ENCODE measurements at regions not wholly inside any gene's neighbourhood (a gene's known extent, or its start where the extent isn't known, plus 50 kb on each side); places are given as distances from the start of the nearest gene placed in this dataset.

DNA sequence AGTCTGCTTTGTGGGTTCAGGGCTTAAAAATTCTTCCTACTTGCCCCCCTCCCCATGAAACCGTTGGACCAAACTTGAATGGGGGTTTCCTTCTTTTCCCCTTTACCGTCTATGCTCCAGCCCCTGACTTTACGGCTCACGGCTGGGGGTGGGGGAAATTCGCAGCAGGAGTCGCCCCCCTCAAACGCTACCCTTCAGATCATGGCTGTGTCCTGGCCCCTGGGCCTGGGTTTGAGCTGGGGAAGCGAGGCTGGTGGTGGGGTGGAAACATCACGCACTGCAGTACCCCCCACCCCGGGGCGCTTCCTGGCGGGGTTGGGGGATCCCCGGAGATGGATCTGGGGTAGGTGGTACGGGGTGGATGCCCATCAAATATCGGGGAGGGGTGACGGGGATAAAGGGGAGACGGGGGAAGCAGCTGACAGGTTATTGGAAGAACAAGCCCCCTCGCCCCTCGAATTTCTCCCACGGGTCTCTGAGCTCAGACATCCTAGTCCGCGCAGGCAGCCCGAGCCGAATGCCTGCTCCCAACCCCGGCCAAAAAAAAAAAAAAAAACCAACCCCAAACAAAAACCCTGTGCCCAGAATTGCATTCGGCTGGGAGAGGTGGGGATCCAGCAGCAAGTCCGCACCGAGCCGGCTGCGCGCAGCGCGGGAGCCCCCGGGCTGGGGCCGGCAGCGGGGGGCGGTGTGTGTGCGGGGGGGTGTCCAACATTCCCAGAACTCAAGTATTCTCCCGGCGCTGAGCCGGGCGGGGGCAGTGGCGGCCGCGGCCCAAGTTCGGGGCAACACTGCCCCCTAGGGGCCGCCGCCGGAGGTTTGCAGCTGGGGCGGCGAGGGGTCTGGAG, 59.0 kb upstream of the ACOT11 start (continued):
- TF ChIP-seq YY1 (IDR thresholded peaks at IDR 0.05; ENCODE audit: borderline replicate concordance in 1 of 3, control insufficient read depth in 1 of 3, extremely low read depth in 1 of 3, insufficient read depth in 3 of 3, insufficient read length in 1 of 3, insufficient replicate concordance in 2 of 3, low read depth in 1 of 3, low read length in 2 of 3), result peak in 2 of 3 experiments; percentile 58 to 64
- TF ChIP-seq JUNB (CRISPR knock-in tag; conservative IDR thresholded peaks at IDR 0.05), result no peak
- TF ChIP-seq DDX20 (tag; IDR thresholded peaks at IDR 0.05; ENCODE audit: low read depth), result no peak
- no peak for TF ChIP-seq NCOA2 (IDR thresholded peaks at IDR 0.05; ENCODE audit: partially characterized antibody in 2 of 2)
- peak; percentile 99 for TF ChIP-seq RAD21 (CRISPR knock-in tag; conservative IDR thresholded peaks at IDR 0.05 in 1 of 2, IDR thresholded peaks at IDR 0.05 in 1 of 2)
- TF ChIP-seq SREBF1 (IDR thresholded peaks at IDR 0.05; ENCODE audit: borderline replicate concordance, low read depth, low read length), result no peak
- no peak for TF ChIP-seq TEAD2 (tag; IDR thresholded peaks at IDR 0.05)
- TF ChIP-seq TCF7 (IDR thresholded peaks at IDR 0.05; ENCODE audit: borderline replicate concordance), result no peak
- TF ChIP-seq RFX1 (IDR thresholded peaks at IDR 0.05), result no peak
- TF ChIP-seq, protein P1, sequence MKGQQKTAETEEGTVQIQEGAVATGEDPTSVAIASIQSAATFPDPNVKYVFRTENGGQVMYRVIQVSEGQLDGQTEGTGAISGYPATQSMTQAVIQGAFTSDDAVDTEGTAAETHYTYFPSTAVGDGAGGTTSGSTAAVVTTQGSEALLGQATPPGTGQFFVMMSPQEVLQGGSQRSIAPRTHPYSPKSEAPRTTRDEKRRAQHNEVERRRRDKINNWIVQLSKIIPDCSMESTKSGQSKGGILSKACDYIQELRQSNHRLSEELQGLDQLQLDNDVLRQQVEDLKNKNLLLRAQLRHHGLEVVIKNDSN (CRISPR knock-in tag; IDR thresholded peaks at IDR 0.05), result no peak
- TF ChIP-seq MEF2A (IDR thresholded peaks at IDR 0.05; ENCODE audit: control insufficient read depth, low read depth, low read length), result no peak
- TF ChIP-seq SMAD1 (IDR thresholded peaks at IDR 0.05; ENCODE audit: low read depth, low read length, partially characterized antibody), result no peak
- no peak for TF ChIP-seq SIRT6 (IDR thresholded peaks at IDR 0.05; ENCODE audit: low read depth, low read length)
- no peak for TF ChIP-seq ZNF699 (CRISPR knock-in tag; IDR thresholded peaks at IDR 0.05; ENCODE audit: insufficient replicate concordance)
- TF ChIP-seq PCBP1 (IDR thresholded peaks at IDR 0.05; ENCODE audit: low read depth, low read length, poor library complexity, severe bottlenecking), result peak; percentile 88
- peak; percentile 29 for TF ChIP-seq TBP (optimal IDR thresholded peaks at IDR 0.05; ENCODE audit: low read depth, low read length)
- TF ChIP-seq, protein P2, sequence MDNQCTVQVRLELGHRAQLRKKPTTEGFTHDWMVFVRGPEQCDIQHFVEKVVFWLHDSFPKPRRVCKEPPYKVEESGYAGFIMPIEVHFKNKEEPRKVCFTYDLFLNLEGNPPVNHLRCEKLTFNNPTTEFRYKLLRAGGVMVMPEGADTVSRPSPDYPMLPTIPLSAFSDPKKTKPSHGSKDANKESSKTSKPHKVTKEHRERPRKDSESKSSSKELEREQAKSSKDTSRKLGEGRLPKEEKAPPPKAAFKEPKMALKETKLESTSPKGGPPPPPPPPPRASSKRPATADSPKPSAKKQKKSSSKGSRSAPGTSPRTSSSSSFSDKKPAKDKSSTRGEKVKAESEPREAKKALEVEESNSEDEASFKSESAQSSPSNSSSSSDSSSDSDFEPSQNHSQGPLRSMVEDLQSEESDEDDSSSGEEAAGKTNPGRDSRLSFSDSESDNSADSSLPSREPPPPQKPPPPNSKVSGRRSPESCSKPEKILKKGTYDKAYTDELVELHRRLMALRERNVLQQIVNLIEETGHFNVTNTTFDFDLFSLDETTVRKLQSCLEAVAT (IDR thresholded peaks at IDR 0.05), result peak; percentile 61 to 63; a peak in 2 of 4 replicates
- no peak for TF ChIP-seq POLR2B (IDR thresholded peaks at IDR 0.05; ENCODE audit: low read depth, partially characterized antibody)
- TF ChIP-seq, protein P3, sequence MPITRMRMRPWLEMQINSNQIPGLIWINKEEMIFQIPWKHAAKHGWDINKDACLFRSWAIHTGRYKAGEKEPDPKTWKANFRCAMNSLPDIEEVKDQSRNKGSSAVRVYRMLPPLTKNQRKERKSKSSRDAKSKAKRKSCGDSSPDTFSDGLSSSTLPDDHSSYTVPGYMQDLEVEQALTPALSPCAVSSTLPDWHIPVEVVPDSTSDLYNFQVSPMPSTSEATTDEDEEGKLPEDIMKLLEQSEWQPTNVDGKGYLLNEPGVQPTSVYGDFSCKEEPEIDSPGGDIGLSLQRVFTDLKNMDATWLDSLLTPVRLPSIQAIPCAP (CRISPR knock-in tag; IDR thresholded peaks at IDR 0.05; ENCODE audit: borderline replicate concordance), result no peak
- TF ChIP-seq RB1 (IDR thresholded peaks at IDR 0.05; ENCODE audit: low read depth), result peak; percentile 94
- no peak for TF ChIP-seq ZNF143 (CRISPR knock-in tag; IDR thresholded peaks at IDR 0.05)
- no peak for TF ChIP-seq XRCC3 (IDR thresholded peaks at IDR 0.05)
- TF ChIP-seq SREBF2 (CRISPR knock-in tag; IDR thresholded peaks at IDR 0.05), result no peak
- TF ChIP-seq XRCC5 (IDR thresholded peaks at IDR 0.05; ENCODE audit: low read depth, low read length), result 0 out of 2 replicates have a peak, but pooled peaks have one; percentile 85
- TF ChIP-seq ZNF217 (CRISPR knock-in tag; IDR thresholded peaks at IDR 0.05), result no peak

Measured in K562 (cell line).